GM19468 (cell line): ENCODE measurements at regions not wholly inside any gene's neighbourhood (a gene's known extent, or its start where the extent isn't known, plus 50 kb on each side); places are given as distances from the start of the nearest gene placed in this dataset.

Source experiments
- ATAC-seq: cut with Tn5 transposase; IDR thresholded peaks from one replicate; pipeline ENCODE4 v1.9.1; 2021; ENCODE audit warnings: mild to moderate bottlenecking, moderate library complexity, moderate number of reproducible peaks; ENCODE audit not compliant: unreplicated experiment; ENCODE audit errors: extremely low read depth

GRCh38 chr1:234701737-234702341 is 91.9 kb upstream of the IRF2BP2 start:
- no peak for ATAC-seq

GRCh38 chr1:234699795-234700665 is 90.1 kb upstream of the IRF2BP2 start:
- peak; percentile 57 for ATAC-seq

- ATAC-seq, result no peak
These were observed 88.7 kb upstream of the IRF2BP2 start for GRCh38 chr1:234698686-234699085.

- ATAC-seq, result no peak
These were observed 87.8 kb upstream of the IRF2BP2 start for GRCh38 chr1:234697741-234698140.

- ATAC-seq, result no peak
These were observed 87.0 kb upstream of the IRF2BP2 start for GRCh38 chr1:234697015-234697414.

GRCh38 chr1:234696148-234696576 is 86.2 kb upstream of the IRF2BP2 start:
- no peak for ATAC-seq

- ATAC-seq, result no peak
These were observed 84.7 kb upstream of the IRF2BP2 start for GRCh38 chr1:234694661-234695060.

- ATAC-seq, result no peak
These were observed 83.1 kb upstream of the IRF2BP2 start for GRCh38 chr1:234692966-234693580.

- ATAC-seq, result no peak
These were observed 81.6 kb upstream of the IRF2BP2 start for GRCh38 chr1:234691567-234691966.

- no peak for ATAC-seq
These were observed 80.9 kb upstream of the IRF2BP2 start for GRCh38 chr1:234690872-234691271.

GRCh38 chr1:234689236-234689635 is 79.3 kb upstream of the IRF2BP2 start:
- no peak for ATAC-seq

- ATAC-seq, result no peak
These were observed 77.0 kb upstream of the IRF2BP2 start for GRCh38 chr1:234687011-234687410.

GRCh38 chr1:234686035-234686434 is 76.1 kb upstream of the IRF2BP2 start:
- ATAC-seq, result no peak

- no peak for ATAC-seq
These were observed 74.9 kb upstream of the IRF2BP2 start for GRCh38 chr1:234684856-234685255.

- ATAC-seq, result no peak
These were observed 74.1 kb upstream of the IRF2BP2 start for GRCh38 chr1:234683861-234684632.

- ATAC-seq, result no peak
These were observed 73.3 kb upstream of the IRF2BP2 start for GRCh38 chr1:234683127-234683860.

- no peak for ATAC-seq
These were observed 72.0 kb upstream of the IRF2BP2 start for GRCh38 chr1:234681990-234682389.

- no peak for ATAC-seq
These were observed 71.1 kb upstream of the IRF2BP2 start for GRCh38 chr1:234681065-234681464.

- ATAC-seq, result no peak
These were observed 70.4 kb upstream of the IRF2BP2 start for GRCh38 chr1:234680331-234680904.
